IMR-90 (cell line): ENCODE measurements at regions not wholly inside any gene's neighbourhood (a gene's known extent, or its start where the extent isn't known, plus 50 kb on each side); places are given as distances from the start of the nearest gene placed in this dataset.

Experiments used
- ATAC-seq: fragments of 200-7000 bp; cut with Tn5 transposase; 2 replicates; pipeline ENCODE4 v1.9.1; 2020; ENCODE audit warnings: low read depth, mild to moderate bottlenecking, moderate library complexity
- BruUV-seq: library from RNA; stranded (reverse); fragments of 400-500 nt; replicated peaks from 2 replicates; lab custom pipeline; 2021; lab: Mats Ljungman, UMichigan
- CTCF ChIA-PET: fragments of 300-600 bp; formaldehyde crosslinking; extraction: SDS; loops from one replicate; lab custom pipeline; 2021; ENCODE audit warnings: antibody characterized with exemption; lab: Yijun Ruan, JAX
- POLR2A ChIA-PET: fragments of 300-600 bp; sonication (Branson Sonifier 250); formaldehyde crosslinking; loops from one replicate; lab custom pipeline; 2022; ENCODE audit warnings: antibody characterized with exemption; ENCODE audit not compliant: unreplicated experiment; lab: Charles Lee
- DNase-seq: peaks from one replicate; pipeline ENCODE4 v3.0.0; 2013
- H2AFZ ChIP-seq: replicated peaks from 2 replicates; pipeline ENCODE3; 2013; ENCODE audit warnings: low read length, mild to moderate bottlenecking; ENCODE audit not compliant: poor library complexity
- H2AK5ac ChIP-seq: 2 replicates; pipeline ENCODE4 v1.6.1; 2013; ENCODE audit warnings: low read depth, low read length, inconsistent platforms
- H2AK9ac ChIP-seq: replicated peaks from 2 replicates; pipeline ENCODE3; 2013; ENCODE audit warnings: mild to moderate bottlenecking, low read depth, low read length, moderate library complexity; ENCODE audit not compliant: poor library complexity
- H2BK120ac ChIP-seq: 2 replicates; pipeline ENCODE4 v1.6.1; 2013; ENCODE audit warnings: low read depth, low read length, inconsistent platforms
- H2BK15ac ChIP-seq: 3 replicates; pipeline ENCODE4 v1.6.1; 2013; ENCODE audit warnings: low read depth, low read length, inconsistent platforms
- H2BK20ac ChIP-seq: 2 replicates; pipeline ENCODE4 v1.6.1; 2013; ENCODE audit warnings: low read depth, mild to moderate bottlenecking, inconsistent platforms, low read length, moderate library complexity
- H2BK5ac ChIP-seq: 2 replicates; pipeline ENCODE4 v1.6.1; 2013; ENCODE audit warnings: mild to moderate bottlenecking, low read depth, low read length, inconsistent platforms; ENCODE audit not compliant: poor library complexity, severe bottlenecking
- H3K14ac ChIP-seq: replicated peaks from 2 replicates; pipeline ENCODE4 v1.6.1; 2013; ENCODE audit warnings: low read depth, low read length, inconsistent platforms
- H3K18ac ChIP-seq: 2 replicates; pipeline ENCODE4 v1.6.1; 2013; ENCODE audit warnings: low read depth, low read length, control low read depth
- H3K23ac ChIP-seq: 2 replicates; pipeline ENCODE4 v1.6.1; 2013; ENCODE audit warnings: low read depth, low read length, inconsistent platforms
- H3K27ac ChIP-seq: 2 replicates; pipeline ENCODE4 v1.5.1; 2013; ENCODE audit warnings: mild to moderate bottlenecking, control low read depth, low read length; ENCODE audit not compliant: insufficient read depth
- H3K27me3 ChIP-seq: 2 replicates; pipeline ENCODE4 v1.6.1; 2013; ENCODE audit warnings: low read length; ENCODE audit not compliant: control insufficient read depth, insufficient read depth
- H3K36me3 ChIP-seq: 2 replicates; pipeline ENCODE4 v1.6.1; 2013; ENCODE audit warnings: low read length, mixed read lengths; ENCODE audit not compliant: control insufficient read depth, insufficient read depth
- H3K4ac ChIP-seq: 2 replicates; pipeline ENCODE4 v1.6.1; 2013; ENCODE audit warnings: low read depth, low read length, inconsistent platforms
- H3K4me1 ChIP-seq: 2 replicates; pipeline ENCODE4 v1.6.1; 2013; ENCODE audit warnings: low read length, mixed read lengths; ENCODE audit not compliant: control insufficient read depth, insufficient read depth
- H3K4me2 ChIP-seq: 2 replicates; pipeline ENCODE4 v1.6.1; 2013; ENCODE audit warnings: low read depth, mild to moderate bottlenecking, control low read depth, low read length, moderate library complexity
- H3K4me3 ChIP-seq: 2 replicates; pipeline ENCODE4 v1.5.1; 2013; ENCODE audit warnings: low read depth, mild to moderate bottlenecking, control low read depth, low read length, moderate library complexity; ENCODE audit not compliant: insufficient read depth
- H3K56ac ChIP-seq: 2 replicates; pipeline ENCODE4 v1.6.1; 2013; ENCODE audit warnings: low read length, inconsistent platforms; ENCODE audit not compliant: insufficient read depth; ENCODE audit errors: extremely low read depth
- H3K79me1 ChIP-seq, 2 experiments: 2 replicates each; pipeline ENCODE4 v1.6.1; 2013; ENCODE audit warnings: low read length in 2 of 2, inconsistent platforms in 1 of 2, low read depth in 1 of 2
- H3K9ac ChIP-seq: 2 replicates; pipeline ENCODE4 v1.6.1; 2013; ENCODE audit warnings: low read depth, low read length, control low read depth
- H3K9me1 ChIP-seq: 2 replicates; pipeline ENCODE4 v1.6.1; 2013; ENCODE audit warnings: low read length, inconsistent platforms; ENCODE audit not compliant: insufficient read depth
- H3K9me3 ChIP-seq: 2 replicates; pipeline ENCODE4 v1.6.1; 2013; ENCODE audit warnings: low read length; ENCODE audit not compliant: control insufficient read depth, insufficient read depth
- H4K20me1 ChIP-seq: 2 replicates; pipeline ENCODE4 v1.6.1; 2013; ENCODE audit warnings: low read length, inconsistent platforms; ENCODE audit not compliant: insufficient read depth
- H4K5ac ChIP-seq: 2 replicates; pipeline ENCODE4 v1.6.1; 2013; ENCODE audit warnings: mild to moderate bottlenecking, low read depth, low read length, control low read depth
- H4K8ac ChIP-seq, 2 experiments: 2 replicates each; pipeline ENCODE4 v1.6.1; 2013; ENCODE audit warnings: low read depth in 2 of 2, low read length in 2 of 2, control low read depth in 1 of 2, inconsistent platforms in 1 of 2
- H4K91ac ChIP-seq: 2 replicates; pipeline ENCODE4 v1.6.1; 2013; ENCODE audit warnings: low read depth, low read length, inconsistent platforms; ENCODE audit not compliant: insufficient read depth
- BHLHE40 ChIP-seq: fragments of 150-350 bp; IDR thresholded peaks from 2 replicates; pipeline ENCODE4 v1.6.1; 2016; ENCODE audit warnings: mild to moderate bottlenecking, low read depth, low read length
- CEBPB ChIP-seq: IDR thresholded peaks from 2 replicates; pipeline ENCODE4 v1.6.1; 2012; ENCODE audit warnings: low read depth, low read length, improper control_type of control experiment
- CHD1 ChIP-seq: IDR thresholded peaks from 2 replicates; pipeline ENCODE4 v1.6.1; 2012; ENCODE audit warnings: low read depth, low read length, improper control_type of control experiment
- CTCF ChIP-seq: conservative IDR thresholded peaks from 2 replicates; pipeline ENCODE4 v1.5.1; 2012; ENCODE audit warnings: mild to moderate bottlenecking, low read depth, low read length, improper control_type of control experiment
- ELK1 ChIP-seq: fragments of 150-350 bp; IDR thresholded peaks from 2 replicates; pipeline ENCODE4 v1.6.1; 2016; ENCODE audit warnings: low read depth, mild to moderate bottlenecking, low read length, moderate library complexity, borderline replicate concordance
- FOS ChIP-seq: fragments of 150-350 bp; IDR thresholded peaks from 2 replicates; pipeline ENCODE4 v1.6.1; 2016; ENCODE audit warnings: low read depth, low read length
- MAFK ChIP-seq: IDR thresholded peaks from 2 replicates; pipeline ENCODE4 v1.6.1; 2012; ENCODE audit warnings: low read depth, low read length, improper control_type of control experiment
- MAZ ChIP-seq: IDR thresholded peaks from 2 replicates; pipeline ENCODE4 v1.6.1; 2012; ENCODE audit warnings: low read depth, mild to moderate bottlenecking, low read length, improper control_type of control experiment, moderate library complexity, borderline replicate concordance
- MXI1 ChIP-seq: IDR thresholded peaks from 2 replicates; pipeline ENCODE4 v1.6.1; 2012; ENCODE audit warnings: low read depth, mild to moderate bottlenecking, low read length, moderate library complexity, borderline replicate concordance
- NFE2L2 ChIP-seq: fragments of 150-350 bp; IDR thresholded peaks from 2 replicates; pipeline ENCODE4 v1.6.1; 2016; ENCODE audit warnings: low read depth, mild to moderate bottlenecking, low read length
- POLR2A ChIP-seq: IDR thresholded peaks from 2 replicates; pipeline ENCODE4 v1.6.1; 2012; ENCODE audit warnings: mild to moderate bottlenecking, low read depth, low read length
- RAD21 ChIP-seq: IDR thresholded peaks from 2 replicates; pipeline ENCODE4 v1.6.1; 2012; ENCODE audit warnings: low read length, improper control_type of control experiment
- RCOR1 ChIP-seq: IDR thresholded peaks from 2 replicates; pipeline ENCODE4 v1.6.1; 2012; ENCODE audit warnings: mild to moderate bottlenecking, low read length, improper control_type of control experiment; ENCODE audit not compliant: insufficient replicate concordance
- RFX5 ChIP-seq: IDR thresholded peaks from 2 replicates; pipeline ENCODE4 v1.8.0; 2012; ENCODE audit warnings: low read depth, mild to moderate bottlenecking, low read length, moderate library complexity
- SMC3 ChIP-seq: fragments of 150-350 bp; IDR thresholded peaks from 2 replicates; pipeline ENCODE4 v1.6.1; 2016; ENCODE audit warnings: low read depth, mild to moderate bottlenecking, antibody characterized with exemption, low read length, moderate library complexity
- USF2 ChIP-seq: fragments of 150-350 bp; IDR thresholded peaks from 2 replicates; pipeline ENCODE4 v1.6.1; 2017; ENCODE audit warnings: mild to moderate bottlenecking, antibody characterized with exemption, low read length, low read depth
- WGBS, 2 experiments: methylation state at CpG; one replicate each; pipeline versions ENCODE4 v1.1.5 to v1.1.7; 2013; ENCODE audit warnings: missing lambda C conversion rate in 2 of 2; ENCODE audit not compliant: insufficient read length in 1 of 2; ENCODE audit errors: extremely low coverage in 2 of 2; 5-methylcytosine and 5-hydroxymethylcytosine counted together
- dilution Hi-C: fragments of 300-500 bp; cut with HindIII; formaldehyde crosslinking; loops from one replicate; pipeline ENCODE4 v1.14.3; 2018; ENCODE audit warnings: low sequenced_read_pairs; ENCODE audit not compliant: unreplicated experiment
- in situ Hi-C: fragments of 300-500 bp; cut with MboI; formaldehyde crosslinking; loops from 3 replicates; pipeline ENCODE4 v1.14.3; 2019; ENCODE audit warnings: low sequenced_read_pairs, inconsistent platforms, mixed read lengths
- intact Hi-C: fragments of 100-400 bp; cut with micrococcal nuclease; formaldehyde crosslinking; loops from 2 replicates; pipeline ENCODE4 v1.10.0; 2022

- no peak overlapping the region for H3K56ac ChIP-seq
- no peaks in the 10 kb centered on the region for H4K20me1 ChIP-seq
- no peaks in the 10 kb centered on the region for H3K36me3 ChIP-seq
- H4K91ac ChIP-seq: no peak overlapping the region
- H3K9me3 ChIP-seq: peaks cover 30% of the 10 kb centered on the region
- no peak overlapping the region for H2BK20ac ChIP-seq
- ChIA-PET POLR2A (no interaction called here), CTCF (no interaction called here)
- intact Hi-C loops: no loop called here
- no peak overlapping the region for H2BK15ac ChIP-seq
- H2AFZ ChIP-seq: no peak overlapping the region
- no peak overlapping the region for H2BK120ac ChIP-seq
- no peak overlapping the region for H4K5ac ChIP-seq
- in situ Hi-C loops: no loop called here
- dilution Hi-C loops: no loop called here
- H3K18ac ChIP-seq: no peak overlapping the region
- no peak overlapping the region for H3K27ac ChIP-seq
- no peak for ATAC-seq
- WGBS, 2 experiments: no CpG with 5 or more reads among the region's 10 CpGs
- H2BK5ac ChIP-seq: no peak overlapping the region
- no peak overlapping the region for H4K8ac ChIP-seq
- H2AK9ac ChIP-seq: no peak overlapping the region
- no peak overlapping the region for H3K4me3 ChIP-seq
- H3K27me3 ChIP-seq: no peaks in the 10 kb centered on the region
- no peak for DNase-seq
- no peak overlapping the region for H3K4ac ChIP-seq
- no peaks in the 10 kb centered on the region for H3K4me1 ChIP-seq
- TF ChIP-seq RAD21 (no peak), BHLHE40 (no peak), MAZ (no peak), CEBPB (no peak), SMC3 (no peak), CHD1 (no peak), RCOR1 (no peak), NFE2L2 (no peak), FOS (no peak), USF2 (no peak), MAFK (no peak), MXI1 (no peak), POLR2A (no peak), ELK1 (no peak), RFX5 (no peak), CTCF (no peak)
- no peak overlapping the region for H3K4me2 ChIP-seq
- H3K23ac ChIP-seq: no peak overlapping the region
- H3K9me1 ChIP-seq: no peaks in the 10 kb centered on the region
- H3K9ac ChIP-seq: no peak overlapping the region
- H3K79me1 ChIP-seq: no peaks in the 10 kb centered on the region
- BruUV-seq: no TSS peak
- no peak overlapping the region for H2AK5ac ChIP-seq
- no peak overlapping the region for H3K14ac ChIP-seq
Measured at GRCh38 chr19:28393574-28394336, 819.2 kb downstream of the UQCRFS1 start.
